Sigmoid colon (tissue), 6 donors: ENCODE measurements at regions not wholly inside any gene's neighbourhood (a gene's known extent, or its start where the extent isn't known, plus 50 kb on each side); places are given as distances from the start of the nearest gene placed in this dataset.

Experiments
- DNase-seq: peaks from one replicate; pipeline ENCODE4 v3.0.0-alpha.2; 2019
- H3K27ac ChIP-seq, 4 donors: fragments of 200-600 bp; sonication (generic); one replicate each; pipeline ENCODE4 v1.5.1; 2016 to 2019; ENCODE audit warnings: mild to moderate bottlenecking in 1 of 4
- H3K27me3 ChIP-seq, 3 donors: fragments of 200-600 bp; sonication (generic); one replicate each; pipeline ENCODE4 v1.5.1; 2019; ENCODE audit warnings: mild to moderate bottlenecking in 1 of 3
- H3K36me3 ChIP-seq, 4 donors: fragments of 200-600 bp; sonication (generic); one replicate each; pipeline ENCODE4 v1.5.1; 2016 to 2019
- H3K4me1 ChIP-seq, 4 donors: fragments of 200-600 bp; sonication (generic); one replicate each; pipeline ENCODE4 v1.5.1; 2017 to 2019
- H3K4me3 ChIP-seq, 4 donors: fragments of 200-600 bp; sonication (generic); one replicate each; pipeline ENCODE4 v1.5.1; 2017 to 2019; ENCODE audit warnings: mild to moderate bottlenecking in 2 of 4, moderate library complexity in 1 of 4
- H3K9me3 ChIP-seq, 4 donors: fragments of 200-600 bp in 3 of 4; sonication (generic) in 3 of 4; one replicate each; pipeline versions ENCODE4 v1.5.1 to v1.6.1; 2013 to 2019
- EP300 ChIP-seq, 4 donors: sonication (generic); formaldehyde crosslinking; IDR thresholded peaks; one replicate each; pipeline ENCODE4 v1.6.1; 2017; ENCODE audit warnings: antibody characterized with exemption in 4 of 4
- POLR2A ChIP-seq, 2 donors: fragments of 450-650 bp; IDR thresholded peaks; one replicate each; pipeline ENCODE4 v1.6.1; 2016; ENCODE audit warnings: antibody characterized with exemption in 2 of 2, mild to moderate bottlenecking in 2 of 2, moderate library complexity in 2 of 2
- POLR2AphosphoS5 ChIP-seq, 4 donors: sonication (generic); formaldehyde crosslinking; IDR thresholded peaks; one replicate each; pipeline ENCODE4 v1.6.1; 2017; ENCODE audit warnings: antibody characterized with exemption in 4 of 4
- WGBS, 2 donors: extraction: QIAGEN DNeasy Blood & Tissue Kit; methylation state at CpG; one replicate each; pipeline ENCODE4 v1.1.7; 2013; 5-methylcytosine and 5-hydroxymethylcytosine counted together
- intact Hi-C: fragments of 100-400 bp; cut with DNase I; formaldehyde crosslinking; loops from one replicate; pipeline ENCODE4 v1.15.1; 2023
- TF ChIP-seq, protein P1 (sequence below), 4 experiments: fragments of 450-650 bp in 3 of 4; fragments of 200-600 bp in 1 of 4; IDR thresholded peaks; one replicate each; pipeline ENCODE4 v1.5.1; 2016 to 2019; ENCODE audit warnings: antibody characterized with exemption in 4 of 4, mild to moderate bottlenecking in 3 of 4, moderate library complexity in 2 of 4
- donor health status: healthy with polysubstance abuse.
- donor health status: healthy.

DNA sequence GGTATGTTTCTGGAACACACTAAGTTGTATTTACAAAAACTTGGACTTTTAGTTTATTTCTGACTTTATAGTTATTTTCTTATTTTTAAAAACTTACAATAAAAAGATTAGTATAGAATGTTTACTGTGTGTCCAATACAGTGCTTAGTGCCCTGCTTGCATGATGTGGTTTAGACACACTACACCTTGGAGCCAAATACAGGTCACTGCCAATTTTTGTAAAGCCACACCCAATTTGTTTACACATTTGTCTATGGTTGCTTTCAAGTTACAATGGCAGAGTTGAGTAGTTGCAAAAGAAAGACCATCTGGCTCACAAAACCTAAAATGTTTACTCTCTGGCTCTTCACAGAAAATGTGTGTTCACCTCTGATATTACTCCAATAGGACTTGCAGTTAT is 807.1 kb downstream of the KCNJ2 start:
- DNase-seq = no peak
- H3K4me3 ChIP-seq = no peak overlapping the region
- intact Hi-C loops = no loop called here
- H3K4me1 ChIP-seq = no peaks in the 10 kb centered on the region
- H3K27ac ChIP-seq = no peak overlapping the region
- TF ChIP-seq POLR2AphosphoS5 (IDR thresholded peaks at IDR 0.05) = no peak
- no peak for TF ChIP-seq POLR2A (IDR thresholded peaks at IDR 0.05)
- TF ChIP-seq, protein P1, sequence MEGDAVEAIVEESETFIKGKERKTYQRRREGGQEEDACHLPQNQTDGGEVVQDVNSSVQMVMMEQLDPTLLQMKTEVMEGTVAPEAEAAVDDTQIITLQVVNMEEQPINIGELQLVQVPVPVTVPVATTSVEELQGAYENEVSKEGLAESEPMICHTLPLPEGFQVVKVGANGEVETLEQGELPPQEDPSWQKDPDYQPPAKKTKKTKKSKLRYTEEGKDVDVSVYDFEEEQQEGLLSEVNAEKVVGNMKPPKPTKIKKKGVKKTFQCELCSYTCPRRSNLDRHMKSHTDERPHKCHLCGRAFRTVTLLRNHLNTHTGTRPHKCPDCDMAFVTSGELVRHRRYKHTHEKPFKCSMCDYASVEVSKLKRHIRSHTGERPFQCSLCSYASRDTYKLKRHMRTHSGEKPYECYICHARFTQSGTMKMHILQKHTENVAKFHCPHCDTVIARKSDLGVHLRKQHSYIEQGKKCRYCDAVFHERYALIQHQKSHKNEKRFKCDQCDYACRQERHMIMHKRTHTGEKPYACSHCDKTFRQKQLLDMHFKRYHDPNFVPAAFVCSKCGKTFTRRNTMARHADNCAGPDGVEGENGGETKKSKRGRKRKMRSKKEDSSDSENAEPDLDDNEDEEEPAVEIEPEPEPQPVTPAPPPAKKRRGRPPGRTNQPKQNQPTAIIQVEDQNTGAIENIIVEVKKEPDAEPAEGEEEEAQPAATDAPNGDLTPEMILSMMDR (IDR thresholded peaks at IDR 0.05) = no peak
- no peak for TF ChIP-seq EP300 (IDR thresholded peaks at IDR 0.05)
- H3K9me3 ChIP-seq = no peaks in the 10 kb centered on the region
- no peaks in the 10 kb centered on the region for H3K36me3 ChIP-seq
- no peaks in the 10 kb centered on the region for H3K27me3 ChIP-seq

DNA sequence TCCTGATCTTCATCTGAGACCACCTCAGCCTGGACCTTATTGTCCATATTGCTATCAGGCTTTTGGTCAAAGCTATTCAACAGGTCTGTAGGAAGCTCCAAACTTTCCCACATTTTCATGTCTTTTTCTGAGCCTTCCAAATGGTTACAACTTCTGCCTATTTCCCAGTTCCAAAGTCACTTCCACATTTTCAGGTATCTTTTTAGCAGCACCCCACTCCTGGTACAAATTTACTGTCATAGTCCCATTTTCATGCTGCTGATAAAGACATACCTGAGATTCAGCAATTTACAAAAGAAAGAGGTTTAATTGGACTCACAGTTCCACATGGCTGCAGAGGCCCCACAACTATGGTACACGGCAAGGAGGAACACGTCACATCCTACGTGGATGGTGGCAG is 815.5 kb downstream of the KCNJ2 start:
- Histone ChIP-seq H3K27ac (no peak overlapping the region), H3K36me3 (no peaks in the 10 kb centered on the region), H3K27me3 (no peaks in the 10 kb centered on the region), H3K4me3 (no peak overlapping the region), H3K4me1 (no peaks in the 10 kb centered on the region), H3K9me3 (peaks cover 0 to 9% (median 0%) of the 10 kb centered on the region in 4 donors)
- WGBS, 2 donors = 97 to 98% methylated on average over 3 of the region's 3 CpGs
- TF ChIP-seq, protein P1 (IDR thresholded peaks at IDR 0.05) = no peak
- TF ChIP-seq POLR2AphosphoS5 (IDR thresholded peaks at IDR 0.05) = no peak
- TF ChIP-seq POLR2A (IDR thresholded peaks at IDR 0.05) = no peak
- TF ChIP-seq EP300 (IDR thresholded peaks at IDR 0.05) = no peak
- DNase-seq = no peak
- intact Hi-C loops = no loop called here

GRCh38 chr17:70987867-70988340 is 818.6 kb downstream of the KCNJ2 start:
- DNase-seq = no peak
- no peaks in the 10 kb centered on the region for H3K27me3 ChIP-seq
- whole genome bisulfite sequencing, 2 donors = 35 to 75% methylated on average over 4 of the region's 4 CpGs
- no peaks in the 10 kb centered on the region for H3K4me1 ChIP-seq
- no peaks in the 10 kb centered on the region for H3K36me3 ChIP-seq
- H3K4me3 ChIP-seq = no peak overlapping the region
- intact Hi-C loops = no loop called here
- peaks cover 0 to 9% (median 1%) of the 10 kb centered on the region in 4 donors for H3K9me3 ChIP-seq
- no peak overlapping the region for H3K27ac ChIP-seq
- no peak for TF ChIP-seq EP300 (IDR thresholded peaks at IDR 0.05)
- no peak for TF ChIP-seq POLR2AphosphoS5 (IDR thresholded peaks at IDR 0.05)
- TF ChIP-seq, protein P1 (IDR thresholded peaks at IDR 0.05) = no peak
- no peak for TF ChIP-seq POLR2A (IDR thresholded peaks at IDR 0.05)

GRCh38 chr17:70988622-70989021 is 819.3 kb downstream of the KCNJ2 start:
- DNase-seq = no peak
- H3K4me3 ChIP-seq = no peak overlapping the region
- H3K27ac ChIP-seq = no peak overlapping the region
- intact Hi-C loops = no loop called here
- H3K27me3 ChIP-seq = no peaks in the 10 kb centered on the region
- WGBS, 2 donors = 77 to 90% methylated on average over 1 of the region's 1 CpG
- H3K4me1 ChIP-seq = no peaks in the 10 kb centered on the region
- peaks cover 0 to 9% (median 1%) of the 10 kb centered on the region in 4 donors for H3K9me3 ChIP-seq
- TF ChIP-seq EP300 (IDR thresholded peaks at IDR 0.05) (no peak), POLR2A (IDR thresholded peaks at IDR 0.05) (no peak), POLR2AphosphoS5 (IDR thresholded peaks at IDR 0.05) (no peak)
- TF ChIP-seq, protein P1 (IDR thresholded peaks at IDR 0.05) = no peak
- H3K36me3 ChIP-seq = no peaks in the 10 kb centered on the region

GRCh38 chr17:70989280-70989679 is 819.9 kb downstream of the KCNJ2 start:
- peaks cover 0 to 9% (median 1%) of the 10 kb centered on the region in 4 donors for H3K9me3 ChIP-seq
- H3K27me3 ChIP-seq = no peaks in the 10 kb centered on the region
- 90 to 92% methylated on average over 5 of the region's 5 CpGs for WGBS, 2 donors
- TF ChIP-seq POLR2A (IDR thresholded peaks at IDR 0.05) (no peak), POLR2AphosphoS5 (IDR thresholded peaks at IDR 0.05) (no peak), EP300 (IDR thresholded peaks at IDR 0.05) (no peak)
- TF ChIP-seq, protein P1 (IDR thresholded peaks at IDR 0.05) = no peak
- no peaks in the 10 kb centered on the region for H3K36me3 ChIP-seq
- intact Hi-C loops = no loop called here
- H3K27ac ChIP-seq = no peak overlapping the region
- no peak overlapping the region for H3K4me3 ChIP-seq
- DNase-seq = no peak
- H3K4me1 ChIP-seq = no peaks in the 10 kb centered on the region
